PC-9 (cell line): ENCODE measurements at regions not wholly inside any gene's neighbourhood (a gene's known extent, or its start where the extent isn't known, plus 50 kb on each side); places are given as distances from the start of the nearest gene placed in this dataset.
A peak's percentile ranks its signal among the peaks of the same experiment; 100 is the strongest.

ENCODE experiments used
- BruUV-seq: library from RNA; stranded (reverse); fragments of 400-500 nt; replicated peaks from 2 replicates; lab custom pipeline; 2021; lab: Mats Ljungman, UMichigan
- CTCF ChIA-PET: fragments of 300-600 bp; sonication (Branson Sonifier 250); formaldehyde crosslinking; loops from one replicate; lab custom pipeline; 2022; ENCODE audit warnings: antibody characterized with exemption; lab: Charles Lee
- POLR2A ChIA-PET: fragments of 300-600 bp; sonication (Branson Sonifier 250); formaldehyde crosslinking; loops from one replicate; lab custom pipeline; 2022; ENCODE audit warnings: antibody characterized with exemption; ENCODE audit not compliant: unreplicated experiment; lab: Charles Lee
- DNase-seq, 2 experiments: peaks; one replicate each; pipeline versions ENCODE4 v3.0.0 to v3.0.0-alpha.2; 2015 to 2022; ENCODE audit warnings: mixed read lengths in 1 of 2
- H2AFZ ChIP-seq: fragments of 200-600 bp; sonication (generic); 2 replicates; pipeline ENCODE4 v1.8.1; 2017; ENCODE audit warnings: antibody characterized with exemption
- H3F3A ChIP-seq: fragments of 200-600 bp; sonication (generic); 2 replicates; pipeline ENCODE4 v1.8.1; 2017; ENCODE audit warnings: antibody characterized with exemption, mild to moderate bottlenecking, low read depth; ENCODE audit not compliant: insufficient read depth
- H3K27ac ChIP-seq: fragments of 200-600 bp; sonication (generic); 2 replicates; pipeline ENCODE4 v1.6.1; 2016; ENCODE audit warnings: mixed run types
- H3K27me3 ChIP-seq: fragments of 200-600 bp; sonication (generic); 2 replicates; pipeline ENCODE4 v1.6.1; 2016; ENCODE audit warnings: low read depth, mixed run types; ENCODE audit not compliant: insufficient read depth
- H3K36me3 ChIP-seq: fragments of 200-600 bp; sonication (generic); 2 replicates; pipeline ENCODE4 v1.6.1; 2016; ENCODE audit warnings: low read depth, mixed run types
- H3K4me1 ChIP-seq: fragments of 200-600 bp; sonication (generic); replicated peaks from 2 replicates; pipeline ENCODE4 v1.6.1; 2016; ENCODE audit warnings: mixed run types; ENCODE audit not compliant: insufficient read depth
- H3K4me2 ChIP-seq: fragments of 200-600 bp; sonication (generic); 2 replicates; pipeline ENCODE4 v1.6.1; 2017; ENCODE audit warnings: mixed run types
- H3K4me3 ChIP-seq: fragments of 200-600 bp; sonication (generic); 2 replicates; pipeline ENCODE4 v1.6.1; 2016; ENCODE audit warnings: mixed run types
- H3K79me2 ChIP-seq: fragments of 200-600 bp; sonication (generic); 2 replicates; pipeline ENCODE4 v1.6.1; 2017; ENCODE audit warnings: low read depth, mixed run types
- H3K9me2 ChIP-seq: fragments of 200-600 bp; sonication (generic); 2 replicates; pipeline ENCODE4 v1.8.1; 2017; ENCODE audit warnings: mild to moderate bottlenecking; ENCODE audit not compliant: insufficient read depth
- H3K9me3 ChIP-seq: fragments of 200-600 bp; sonication (generic); 2 replicates; pipeline ENCODE4 v1.8.1; 2016; ENCODE audit warnings: low read depth; ENCODE audit not compliant: insufficient read depth
- H4K20me1 ChIP-seq: fragments of 200-600 bp; sonication (generic); 2 replicates; pipeline ENCODE4 v1.8.1; 2017; ENCODE audit not compliant: insufficient read depth
- EZH2 ChIP-seq: fragments of 200-600 bp; sonication (generic); IDR thresholded peaks from 2 replicates; pipeline ENCODE4 v1.8.0; 2017; ENCODE audit warnings: antibody characterized with exemption, low read depth
- intact Hi-C: fragments of 100-400 bp; cut with micrococcal nuclease; formaldehyde crosslinking; loops from one replicate; pipeline ENCODE4 v1.10.0; 2022; ENCODE audit not compliant: unreplicated experiment
- TF ChIP-seq, protein P1 (sequence below): fragments of 200-600 bp; sonication (generic); conservative IDR thresholded peaks from 2 replicates; pipeline ENCODE4 v1.6.1; 2017; ENCODE audit warnings: mixed run types, antibody characterized with exemption, mild to moderate bottlenecking, moderate library complexity

DNA sequence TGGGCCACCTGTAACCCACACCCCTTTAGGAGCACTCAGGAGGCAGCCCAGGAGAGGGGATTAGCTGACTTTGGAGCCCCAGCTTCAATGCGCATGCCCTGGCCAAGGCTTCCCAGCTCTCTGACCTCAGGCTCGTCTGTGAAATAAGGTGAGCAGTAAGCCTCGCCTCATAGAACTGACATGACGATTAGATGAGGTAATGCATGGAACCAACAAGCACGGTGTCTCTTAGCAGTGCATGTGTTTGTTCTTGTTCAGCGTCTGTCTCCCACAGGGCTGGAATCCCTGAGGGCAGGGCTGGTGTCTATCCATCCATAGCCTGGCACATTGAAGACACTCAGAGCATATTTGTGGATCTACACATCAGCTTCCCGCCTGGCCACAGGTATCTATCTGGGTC, 415.4 kb downstream of the MN1 start:
- H3K4me1 ChIP-seq: no peaks in the 10 kb centered on the region
- no peaks in the 10 kb centered on the region for H3F3A ChIP-seq
- H3K4me3 ChIP-seq: no peak overlapping the region
- no peaks in the 10 kb centered on the region for H4K20me1 ChIP-seq
- DNase-seq: peak in 1 of 2 experiments; percentile 44
- POLR2A ChIA-PET: no interaction called here
- CTCF ChIA-PET: no interaction called here
- no peaks in the 10 kb centered on the region for H3K79me2 ChIP-seq
- H3K9me3 ChIP-seq: no peaks in the 10 kb centered on the region
- H2AFZ ChIP-seq: no peak overlapping the region
- no peak overlapping the region for H3K4me2 ChIP-seq
- no peaks in the 10 kb centered on the region for H3K36me3 ChIP-seq
- intact Hi-C loops: no loop called here
- BruUV-seq: no TSS peak
- H3K9me2 ChIP-seq: no peaks in the 10 kb centered on the region
- no peak for TF ChIP-seq EZH2
- TF ChIP-seq, protein P1, sequence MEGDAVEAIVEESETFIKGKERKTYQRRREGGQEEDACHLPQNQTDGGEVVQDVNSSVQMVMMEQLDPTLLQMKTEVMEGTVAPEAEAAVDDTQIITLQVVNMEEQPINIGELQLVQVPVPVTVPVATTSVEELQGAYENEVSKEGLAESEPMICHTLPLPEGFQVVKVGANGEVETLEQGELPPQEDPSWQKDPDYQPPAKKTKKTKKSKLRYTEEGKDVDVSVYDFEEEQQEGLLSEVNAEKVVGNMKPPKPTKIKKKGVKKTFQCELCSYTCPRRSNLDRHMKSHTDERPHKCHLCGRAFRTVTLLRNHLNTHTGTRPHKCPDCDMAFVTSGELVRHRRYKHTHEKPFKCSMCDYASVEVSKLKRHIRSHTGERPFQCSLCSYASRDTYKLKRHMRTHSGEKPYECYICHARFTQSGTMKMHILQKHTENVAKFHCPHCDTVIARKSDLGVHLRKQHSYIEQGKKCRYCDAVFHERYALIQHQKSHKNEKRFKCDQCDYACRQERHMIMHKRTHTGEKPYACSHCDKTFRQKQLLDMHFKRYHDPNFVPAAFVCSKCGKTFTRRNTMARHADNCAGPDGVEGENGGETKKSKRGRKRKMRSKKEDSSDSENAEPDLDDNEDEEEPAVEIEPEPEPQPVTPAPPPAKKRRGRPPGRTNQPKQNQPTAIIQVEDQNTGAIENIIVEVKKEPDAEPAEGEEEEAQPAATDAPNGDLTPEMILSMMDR: no peak
- no peaks in the 10 kb centered on the region for H3K27me3 ChIP-seq
- no peak overlapping the region for H3K27ac ChIP-seq

DNA sequence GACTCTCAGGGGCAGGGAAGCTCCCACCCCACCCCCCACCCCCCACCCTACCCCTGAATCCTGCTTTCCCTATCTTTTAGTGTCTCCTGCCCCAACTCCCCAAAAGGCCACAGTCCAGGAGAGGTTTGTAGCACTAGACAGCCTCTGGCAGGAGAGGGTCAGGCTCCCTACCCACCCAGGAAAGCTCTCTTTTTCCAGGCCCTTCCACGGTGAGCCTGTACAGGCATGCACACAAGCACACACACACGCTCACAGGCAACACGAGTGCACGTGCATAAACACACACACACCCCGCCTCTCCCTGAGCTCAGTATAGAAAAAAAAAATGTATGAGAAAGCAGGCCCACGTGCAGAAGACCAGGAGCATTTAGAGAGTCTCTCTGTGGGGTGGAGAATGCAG, 414.0 kb downstream of the MN1 start:
- H3K36me3 ChIP-seq: no peaks in the 10 kb centered on the region
- no peaks in the 10 kb centered on the region for H3F3A ChIP-seq
- no peaks in the 10 kb centered on the region for H4K20me1 ChIP-seq
- no peak overlapping the region for H2AFZ ChIP-seq
- H3K4me1 ChIP-seq: no peaks in the 10 kb centered on the region
- intact Hi-C loops: no loop called here
- H3K4me3 ChIP-seq: no peak overlapping the region
- CTCF ChIA-PET: no interaction called here
- H3K9me2 ChIP-seq: no peaks in the 10 kb centered on the region
- H3K4me2 ChIP-seq: no peak overlapping the region
- no peaks in the 10 kb centered on the region for H3K79me2 ChIP-seq
- TF ChIP-seq, protein P1: no peak
- no peak for TF ChIP-seq EZH2
- H3K27me3 ChIP-seq: no peaks in the 10 kb centered on the region
- BruUV-seq: no TSS peak
- DNase-seq: no peak
- H3K27ac ChIP-seq: no peak overlapping the region
- POLR2A ChIA-PET: no interaction called here
- H3K9me3 ChIP-seq: no peaks in the 10 kb centered on the region

DNA sequence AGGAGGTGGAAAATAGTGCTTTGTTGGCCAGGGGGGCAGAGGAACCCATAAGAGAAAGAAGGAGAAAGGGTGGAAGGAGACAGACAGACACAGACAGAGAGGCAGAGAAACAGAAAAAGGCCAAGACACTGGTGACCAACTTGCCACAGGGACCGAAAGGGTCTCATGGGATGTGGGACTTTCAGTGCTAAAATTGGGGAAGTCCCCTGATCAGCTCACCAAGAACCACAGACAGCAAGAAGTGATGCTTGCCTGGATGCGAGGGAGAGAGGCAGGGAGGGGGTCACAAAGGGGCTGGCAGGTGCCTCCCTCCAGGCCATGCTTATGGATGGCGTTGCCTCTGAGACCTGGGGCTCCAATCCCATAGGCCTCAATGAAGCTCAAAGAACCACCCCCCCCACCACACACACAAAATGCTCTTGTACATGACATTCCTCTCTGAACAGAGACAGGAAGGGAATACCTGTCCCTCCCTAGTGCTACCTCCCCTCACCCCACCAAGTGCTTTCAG, 413.4 kb downstream of the MN1 start:
- Histone ChIP-seq H2AFZ (no peak overlapping the region), H3K4me2 (no peak overlapping the region), H3K9me2 (no peaks in the 10 kb centered on the region), H4K20me1 (no peaks in the 10 kb centered on the region), H3K79me2 (no peaks in the 10 kb centered on the region), H3K36me3 (no peaks in the 10 kb centered on the region), H3K27me3 (no peaks in the 10 kb centered on the region), H3K4me3 (no peak overlapping the region), H3K9me3 (no peaks in the 10 kb centered on the region), H3K27ac (no peak overlapping the region), H3K4me1 (no peaks in the 10 kb centered on the region), H3F3A (peaks cover 4% of the 10 kb centered on the region; the same call in 1 of the 2 replicates)
- ChIA-PET POLR2A (no interaction called here), CTCF (no interaction called here)
- no peak for DNase-seq
- intact Hi-C loops: no loop called here
- TF ChIP-seq, protein P1: no peak
- TF ChIP-seq EZH2: no peak
- no TSS peak for BruUV-seq
